Lung (tissue), 11 donors: ENCODE measurements at regions not wholly inside any gene's neighbourhood (a gene's known extent, or its start where the extent isn't known, plus 50 kb on each side); places are given as distances from the start of the nearest gene placed in this dataset.

Experiments
- ATAC-seq: fragments of 200-7000 bp; cut with Tn5 transposase; one replicate; pipeline ENCODE4 v1.9.1; 2020; ENCODE audit warnings: moderate number of reproducible peaks; ENCODE audit not compliant: insufficient read depth, low FRiP score
- DNase-seq, 3 donors: peaks; one replicate each; pipeline ENCODE4 v3.0.0-alpha.2; 2013 to 2017
- H3K27ac ChIP-seq, 2 donors: one replicate each; pipeline ENCODE4 v1.5.1; 2013; ENCODE audit warnings: mild to moderate bottlenecking in 2 of 2, moderate library complexity in 2 of 2, control low read depth in 1 of 2, inconsistent platforms in 1 of 2, low read depth in 1 of 2, low read length in 1 of 2
- H3K27me3 ChIP-seq, 3 donors: one replicate each; pipeline ENCODE4 v1.5.1; 2013; ENCODE audit warnings: low read length in 2 of 3; ENCODE audit not compliant: control insufficient read depth in 3 of 3, insufficient read depth in 3 of 3
- H3K36me3 ChIP-seq, 4 donors: one replicate each; pipeline ENCODE4 v1.5.1; 2013; ENCODE audit warnings: low read length in 4 of 4, mild to moderate bottlenecking in 1 of 4, moderate library complexity in 1 of 4; ENCODE audit not compliant: control insufficient read depth in 4 of 4, insufficient read depth in 4 of 4
- H3K4me1 ChIP-seq, 5 donors: one replicate each; pipeline ENCODE4 v1.5.1; 2013; ENCODE audit warnings: low read length in 5 of 5, mild to moderate bottlenecking in 2 of 5, moderate library complexity in 1 of 5; ENCODE audit not compliant: control insufficient read depth in 5 of 5, insufficient read depth in 5 of 5
- H3K4me3 ChIP-seq: one replicate; pipeline ENCODE4 v1.5.1; 2013; ENCODE audit warnings: mild to moderate bottlenecking, control low read depth, moderate library complexity
- H3K9ac ChIP-seq, 2 donors: one replicate each; pipeline ENCODE4 v1.5.1; 2013; ENCODE audit warnings: low read length in 2 of 2, control low read depth in 1 of 2; ENCODE audit not compliant: insufficient read depth in 1 of 2
- H3K9me3 ChIP-seq, 4 donors: one replicate each; pipeline ENCODE4 v1.5.1; 2013; ENCODE audit warnings: low read length in 3 of 4, mild to moderate bottlenecking in 1 of 4, moderate library complexity in 1 of 4; ENCODE audit not compliant: control insufficient read depth in 4 of 4, insufficient read depth in 3 of 4
- WGBS, 2 donors: extraction: QIAGEN DNeasy Blood & Tissue Kit; methylation state at CpG; one replicate each; pipeline ENCODE4 v1.1.7; 2013; 5-methylcytosine and 5-hydroxymethylcytosine counted together
- TF ChIP-seq, protein P1 (sequence below): IDR thresholded peaks from 2 replicates; pipeline ENCODE4 v1.5.1; 2012; ENCODE audit warnings: mild to moderate bottlenecking; ENCODE audit errors: control extremely low read depth, extremely low read depth
- donor health status: control.
- donor health status: control.
- donor health status: Bipolar disorder and iron deficiency.
- donor health status: healthy.
- donor health status: DM: yes; HTN: yes; CAD: no.

GRCh38 chr9:124101969-124102345, 90.4 kb downstream of the LHX2 start:
- Histone ChIP-seq H3K9me3 (no peaks in the 10 kb centered on the region), H3K9ac (no peak overlapping the region), H3K4me3 (no peak overlapping the region), H3K27ac (no peak overlapping the region), H3K4me1 (no peaks in the 10 kb centered on the region), H3K27me3 (peaks cover 0 to 15% (median 3%) of the 10 kb centered on the region in 3 donors), H3K36me3 (no peaks in the 10 kb centered on the region)
- no peak for ATAC-seq
- DNase-seq = no peak
- 43 to 45% methylated on average over 7 of the region's 7 CpGs for WGBS, 2 donors
- TF ChIP-seq, protein P1, sequence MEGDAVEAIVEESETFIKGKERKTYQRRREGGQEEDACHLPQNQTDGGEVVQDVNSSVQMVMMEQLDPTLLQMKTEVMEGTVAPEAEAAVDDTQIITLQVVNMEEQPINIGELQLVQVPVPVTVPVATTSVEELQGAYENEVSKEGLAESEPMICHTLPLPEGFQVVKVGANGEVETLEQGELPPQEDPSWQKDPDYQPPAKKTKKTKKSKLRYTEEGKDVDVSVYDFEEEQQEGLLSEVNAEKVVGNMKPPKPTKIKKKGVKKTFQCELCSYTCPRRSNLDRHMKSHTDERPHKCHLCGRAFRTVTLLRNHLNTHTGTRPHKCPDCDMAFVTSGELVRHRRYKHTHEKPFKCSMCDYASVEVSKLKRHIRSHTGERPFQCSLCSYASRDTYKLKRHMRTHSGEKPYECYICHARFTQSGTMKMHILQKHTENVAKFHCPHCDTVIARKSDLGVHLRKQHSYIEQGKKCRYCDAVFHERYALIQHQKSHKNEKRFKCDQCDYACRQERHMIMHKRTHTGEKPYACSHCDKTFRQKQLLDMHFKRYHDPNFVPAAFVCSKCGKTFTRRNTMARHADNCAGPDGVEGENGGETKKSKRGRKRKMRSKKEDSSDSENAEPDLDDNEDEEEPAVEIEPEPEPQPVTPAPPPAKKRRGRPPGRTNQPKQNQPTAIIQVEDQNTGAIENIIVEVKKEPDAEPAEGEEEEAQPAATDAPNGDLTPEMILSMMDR = no peak

- no peak overlapping the region for H3K27ac ChIP-seq
- TF ChIP-seq, protein P1 = no peak
- no peaks in the 10 kb centered on the region for H3K9me3 ChIP-seq
- H3K4me3 ChIP-seq = no peak overlapping the region
- H3K36me3 ChIP-seq = no peaks in the 10 kb centered on the region
- peaks cover 0 to 15% (median 0%) of the 10 kb centered on the region in 3 donors for H3K27me3 ChIP-seq
- 19 to 27% methylated on average over 3 of the region's 3 CpGs for WGBS, 2 donors
- ATAC-seq (no peak), DNase-seq (no peak)
- no peaks in the 10 kb centered on the region for H3K4me1 ChIP-seq
- H3K9ac ChIP-seq = no peak overlapping the region
These were observed 90.8 kb downstream of the LHX2 start for GRCh38 chr9:124102363-124102762.

DNA sequence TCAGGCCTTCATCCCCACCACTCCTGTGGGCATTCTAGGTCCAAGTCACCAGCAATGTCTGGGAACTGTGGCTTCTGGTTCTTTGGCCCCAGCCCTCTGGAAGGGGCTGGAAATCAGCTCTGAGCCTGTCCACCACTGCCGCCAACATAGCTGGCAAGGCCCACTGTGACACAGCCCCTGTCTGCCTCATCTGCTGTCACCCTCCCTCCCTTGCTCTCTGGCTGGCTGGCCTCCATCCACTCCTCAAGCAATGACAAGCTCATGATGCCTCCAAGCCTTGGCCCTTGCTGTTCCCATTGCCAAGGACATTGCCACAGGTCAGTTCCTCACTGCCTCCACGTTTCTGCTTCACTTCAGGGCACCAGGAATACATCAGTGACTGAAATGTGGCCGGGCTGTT, 93.7 kb downstream of the LHX2 start:
- no peak overlapping the region for H3K9ac ChIP-seq
- DNase-seq (no peak), ATAC-seq (no peak)
- H3K27me3 ChIP-seq = peaks cover 0 to 14% (median 0%) of the 10 kb centered on the region in 3 donors
- TF ChIP-seq, protein P1 = no peak
- no peaks in the 10 kb centered on the region for H3K36me3 ChIP-seq
- H3K4me3 ChIP-seq = no peak overlapping the region
- H3K27ac ChIP-seq = no peak overlapping the region
- no peaks in the 10 kb centered on the region for H3K4me1 ChIP-seq
- 67 to 87% methylated on average over 3 of the region's 3 CpGs for WGBS, 2 donors
- H3K9me3 ChIP-seq = no peaks in the 10 kb centered on the region

GRCh38 chr9:124108216-124108615, 96.6 kb downstream of the LHX2 start:
- H3K27ac ChIP-seq = no peak overlapping the region
- no peak overlapping the region for H3K4me3 ChIP-seq
- no peaks in the 10 kb centered on the region for H3K36me3 ChIP-seq
- peaks cover 0 to 5% (median 0%) of the 10 kb centered on the region in 3 donors for H3K27me3 ChIP-seq
- H3K4me1 ChIP-seq = no peaks in the 10 kb centered on the region
- no peak for DNase-seq
- 75 to 86% methylated on average over 6 of the region's 6 CpGs for WGBS, 2 donors
- no peak overlapping the region for H3K9ac ChIP-seq
- ATAC-seq = no peak
- TF ChIP-seq, protein P1 = no peak
- H3K9me3 ChIP-seq = no peaks in the 10 kb centered on the region
